GM12878 (cell line): ENCODE measurements at regions not wholly inside any gene's neighbourhood (a gene's known extent, or its start where the extent isn't known, plus 50 kb on each side); places are given as distances from the start of the nearest gene placed in this dataset.

Experiments
- ATAC-seq: fragments of 200-7000 bp; cut with Tn5 transposase; 3 replicates; pipeline ENCODE4 v1.9.1; 2020; ENCODE audit warnings: mild to moderate bottlenecking, moderate library complexity
- BruUV-seq: library from RNA; stranded (reverse); fragments of 400-500 nt; replicated peaks from 2 replicates; lab custom pipeline; 2021; lab: Mats Ljungman, UMichigan
- CTCF ChIA-PET: fragments of 300-600 bp; sonication (Branson Sonifier 250); formaldehyde crosslinking; extraction: SDS; loops from one replicate; lab custom pipeline; 2021; ENCODE audit warnings: inconsistent platforms; lab: Yijun Ruan, JAX
- POLR2A ChIA-PET: fragments of 350-600 bp; formaldehyde crosslinking; extraction: SDS; loops from one replicate; lab custom pipeline; 2021; ENCODE audit warnings: inconsistent platforms; lab: Charles Lee
- RAD21 ChIA-PET: fragments of 300-600 bp; sonication (Branson Sonifier 250); formaldehyde crosslinking; loops from one replicate; lab custom pipeline; 2023; ENCODE audit warnings: antibody characterized with exemption; ENCODE audit not compliant: unreplicated experiment; lab: Charles Lee
- SMC1A ChIA-PET: fragments of 300-600 bp; sonication (Branson Sonifier 250); formaldehyde crosslinking; loops from one replicate; lab custom pipeline; 2023; ENCODE audit not compliant: unreplicated experiment, uncharacterized antibody; lab: Charles Lee
- DNase-seq: peaks from one replicate; pipeline ENCODE4 v3.0.0-alpha.2; 2011; ENCODE audit warnings: low read depth, low spot score
- FAIRE-seq: peaks from 3 replicates; lab custom pipeline; 2011; peaks lifted over from hg19 to GRCh38; lab: Jason Lieb, UNC
- H2AFZ ChIP-seq: 2 replicates; pipeline ENCODE4 v1.6.0; 2011; ENCODE audit warnings: low read depth, low read length, control low read depth; ENCODE audit not compliant: control insufficient read depth
- H3K27ac ChIP-seq: 2 replicates; pipeline ENCODE4 v1.5.1; 2011; ENCODE audit warnings: control low read depth; ENCODE audit not compliant: control insufficient read depth, insufficient read depth
- H3K27me3 ChIP-seq, 2 experiments: replicated peaks in 1 of 2; 2 replicates each; pipeline versions ENCODE4 v1.6.0 to v1.6.1; 2011; ENCODE audit warnings: low read length in 1 of 2; ENCODE audit not compliant: control insufficient read depth in 2 of 2, insufficient read depth in 2 of 2
- H3K36me3 ChIP-seq, 2 experiments: 2 replicates each; pipeline ENCODE4 v1.5.1; 2011; ENCODE audit warnings: low read length in 1 of 2; ENCODE audit not compliant: control insufficient read depth in 2 of 2, insufficient read depth in 2 of 2
- H3K4me1 ChIP-seq: 2 replicates; pipeline ENCODE4 v1.6.1; 2011; ENCODE audit warnings: mild to moderate bottlenecking, low read length, moderate library complexity, mixed read lengths; ENCODE audit not compliant: control insufficient read depth, insufficient read depth
- H3K4me2 ChIP-seq: 2 replicates; pipeline ENCODE4 v1.6.0; 2011; ENCODE audit warnings: control low read depth; ENCODE audit not compliant: control insufficient read depth, insufficient read depth
- H3K4me3 ChIP-seq: fragments of 200-600 bp; sonication (generic); 2 replicates; pipeline ENCODE4 v1.5.1; 2016
- H3K79me2 ChIP-seq: 2 replicates; pipeline ENCODE4 v1.6.0; 2011; ENCODE audit warnings: low read length; ENCODE audit not compliant: control insufficient read depth, insufficient read depth
- H3K9ac ChIP-seq: 2 replicates; pipeline ENCODE4 v1.8.0; 2011; ENCODE audit warnings: low read length, control low read depth, mixed read lengths; ENCODE audit not compliant: control insufficient read depth, insufficient read depth
- H3K9me3 ChIP-seq: replicated peaks from 3 replicates; pipeline ENCODE4 v1.5.1; 2011; ENCODE audit warnings: mild to moderate bottlenecking, low read length; ENCODE audit not compliant: control insufficient read depth, insufficient read depth
- H4K20me1 ChIP-seq: 2 replicates; pipeline ENCODE4 v1.6.0; 2011; ENCODE audit not compliant: control insufficient read depth, insufficient read depth
- IKZF1 ChIP-seq: fragments of 450-650 bp; conservative IDR thresholded peaks from 2 replicates; pipeline ENCODE4 v1.6.1; 2017; ENCODE audit warnings: antibody characterized with exemption, mild to moderate bottlenecking
- MEF2B ChIP-seq: fragments of 450-650 bp; IDR thresholded peaks from 2 replicates; pipeline ENCODE4 v1.6.1; 2018; ENCODE audit warnings: mild to moderate bottlenecking, moderate library complexity; ENCODE audit not compliant: partially characterized antibody, poor library complexity, severe bottlenecking
- NR2C2 ChIP-seq: IDR thresholded peaks from 2 replicates; pipeline ENCODE4 v1.6.1; 2011; ENCODE audit warnings: borderline replicate concordance, low read depth; ENCODE audit not compliant: control insufficient read depth, insufficient read length
- YBX1 ChIP-seq: fragments of 450-650 bp; IDR thresholded peaks from 2 replicates; pipeline ENCODE4 v1.6.1; 2016; ENCODE audit warnings: antibody characterized with exemption
- WGBS: methylation state at CpG from one replicate; pipeline ENCODE4 v1.1.6; 2016; ENCODE audit warnings: low lambda C conversion rate; ENCODE audit not compliant: insufficient replicate concordance, insufficient coverage; ENCODE audit errors: missing lambda C conversion rate; 5-methylcytosine and 5-hydroxymethylcytosine counted together
- in situ Hi-C: fragments of 300-500 bp; cut with MboI; formaldehyde crosslinking; loops from 9 replicates; pipeline ENCODE4 v1.14.3; 2018; ENCODE audit warnings: mixed read lengths
- intact Hi-C: fragments of 100-400 bp; cut with micrococcal nuclease; formaldehyde crosslinking; loops from one replicate; pipeline ENCODE4 v1.14.2; 2022; ENCODE audit not compliant: unreplicated experiment
- TF ChIP-seq, protein P1 (sequence below), 3 experiments: IDR thresholded peaks in 2 of 3; conservative IDR thresholded peaks in 1 of 3; 2 replicates each; pipeline ENCODE4 v1.5.1; 2011; ENCODE audit warnings: low read depth in 3 of 3, low read length in 3 of 3, mild to moderate bottlenecking in 3 of 3, control low read depth in 2 of 3, moderate library complexity in 2 of 3, inconsistent platforms in 1 of 3, mixed read lengths in 1 of 3; ENCODE audit not compliant: control insufficient read depth in 2 of 3, insufficient read depth in 1 of 3; ENCODE audit errors: extremely low read depth in 1 of 3

GRCh38 chr2:8548065-8548618 is 133.7 kb upstream of the ID2 start:
- no peak overlapping the region for H3K9ac ChIP-seq
- TF ChIP-seq MEF2B (peak; percentile 57), IKZF1 (0 out of 2 replicates have a peak, but pooled peaks have one; percentile 10), YBX1 (no peak)
- TF ChIP-seq, all 136 proteins: peak for 2
- SMC1A ChIA-PET: interaction anchor here (0.8 to 6.8 kb wide), 5 partner anchors 25 to 139 kb away, joined by 3 to 67 read pairs (median 4); partner anchors contain the start of gene ID2
- no peak overlapping the region for H3K27ac ChIP-seq
- intact Hi-C loops (loop anchor here (5.0 kb wide), 1 partner anchor 79 kb away; no protein-coding TSS in a partner anchor), in situ Hi-C loops (no loop called here)
- RAD21 ChIA-PET: interaction anchor here (0.8 to 2.3 kb wide), 3 partner anchors 27 to 248 kb away, joined by 3 to 9 read pairs (median 5); no protein-coding TSS in a partner anchor
- DNase-seq: no peak
- BruUV-seq: no TSS peak
- no peaks in the 10 kb centered on the region for H4K20me1 ChIP-seq
- H3K4me3 ChIP-seq: no peak overlapping the region
- no peak for FAIRE-seq
- no peaks in the 10 kb centered on the region for H3K27me3 ChIP-seq
- no peak overlapping the region for H2AFZ ChIP-seq
- H3K79me2 ChIP-seq: no peaks in the 10 kb centered on the region
- H3K4me2 ChIP-seq: no peak overlapping the region
- H3K4me1 ChIP-seq: peaks cover 46% of the 10 kb centered on the region
- POLR2A ChIA-PET: interaction anchor here (0.8 to 2.2 kb wide), 5 partner anchors 9 to 134 kb away, joined by 3 to 7 read pairs (median 4); partner anchors contain the start of gene ID2
- 68% methylated on average over 9 of the region's 9 CpGs for WGBS
- CTCF ChIA-PET: no interaction called here
- no peak for ATAC-seq
- no peaks in the 10 kb centered on the region for H3K9me3 ChIP-seq
- no peaks in the 10 kb centered on the region for H3K36me3 ChIP-seq

DNA sequence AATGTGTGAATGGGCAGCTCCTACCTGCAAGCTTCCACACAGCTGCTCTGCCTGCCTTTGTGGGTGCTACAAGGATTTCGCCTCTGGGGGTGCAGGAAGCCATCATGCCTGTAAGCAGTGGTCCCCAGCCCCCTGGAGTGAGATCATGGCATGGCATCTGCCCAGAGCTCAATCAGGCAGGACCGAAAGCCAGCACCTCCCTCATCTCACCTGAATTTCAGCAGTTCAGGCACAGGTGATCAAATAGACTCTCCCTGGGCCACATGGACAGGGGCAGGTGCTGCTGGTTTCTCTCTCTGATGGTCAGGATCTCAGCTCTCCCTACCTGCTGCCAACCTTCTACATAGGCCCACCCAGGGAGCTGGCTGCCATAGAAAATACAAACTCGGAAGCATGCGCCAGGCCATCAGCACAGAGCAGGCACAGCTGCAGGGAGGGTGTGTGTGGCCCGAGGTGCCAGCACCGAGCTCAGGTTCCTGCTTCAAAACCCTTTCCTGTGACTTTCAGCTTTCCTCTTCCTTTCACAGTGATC is 133.2 kb upstream of the ID2 start:
- POLR2A ChIA-PET: interaction anchor here (0.8 to 2.2 kb wide), 6 partner anchors 10 to 133 kb away, joined by 3 to 7 read pairs (median 4); partner anchors contain the start of gene ID2
- no peaks in the 10 kb centered on the region for H3K36me3 ChIP-seq
- FAIRE-seq (no peak), DNase-seq (no peak), ATAC-seq (no peak)
- no peak overlapping the region for H2AFZ ChIP-seq
- no peaks in the 10 kb centered on the region for H3K27me3 ChIP-seq
- BruUV-seq: no TSS peak
- no peaks in the 10 kb centered on the region for H3K79me2 ChIP-seq
- H4K20me1 ChIP-seq: no peaks in the 10 kb centered on the region
- H3K27ac ChIP-seq: no peak overlapping the region
- H3K4me2 ChIP-seq: no peak overlapping the region
- intact Hi-C loops (loop anchor here (5.0 kb wide), 1 partner anchor 79 kb away; no protein-coding TSS in a partner anchor), in situ Hi-C loops (no loop called here)
- SMC1A ChIA-PET: interaction anchor here (0.8 to 6.8 kb wide), 6 partner anchors 11 to 140 kb away, joined by 3 to 67 read pairs (median 4); partner anchors contain the start of gene ID2
- no peaks in the 10 kb centered on the region for H3K9me3 ChIP-seq
- CTCF ChIA-PET: interaction anchor here (0.7 kb wide), 1 partner anchor 9 kb away, joined by 3 read pairs; no protein-coding TSS in a partner anchor
- WGBS: 55% methylated on average over 6 of the region's 6 CpGs
- RAD21 ChIA-PET: interaction anchor here (0.8 to 2.3 kb wide), 6 partner anchors 26 to 248 kb away, joined by 3 to 9 read pairs (median 4); partner anchors contain the start of gene ID2
- peaks cover 42% of the 10 kb centered on the region for H3K4me1 ChIP-seq
- TF ChIP-seq, protein P1, sequence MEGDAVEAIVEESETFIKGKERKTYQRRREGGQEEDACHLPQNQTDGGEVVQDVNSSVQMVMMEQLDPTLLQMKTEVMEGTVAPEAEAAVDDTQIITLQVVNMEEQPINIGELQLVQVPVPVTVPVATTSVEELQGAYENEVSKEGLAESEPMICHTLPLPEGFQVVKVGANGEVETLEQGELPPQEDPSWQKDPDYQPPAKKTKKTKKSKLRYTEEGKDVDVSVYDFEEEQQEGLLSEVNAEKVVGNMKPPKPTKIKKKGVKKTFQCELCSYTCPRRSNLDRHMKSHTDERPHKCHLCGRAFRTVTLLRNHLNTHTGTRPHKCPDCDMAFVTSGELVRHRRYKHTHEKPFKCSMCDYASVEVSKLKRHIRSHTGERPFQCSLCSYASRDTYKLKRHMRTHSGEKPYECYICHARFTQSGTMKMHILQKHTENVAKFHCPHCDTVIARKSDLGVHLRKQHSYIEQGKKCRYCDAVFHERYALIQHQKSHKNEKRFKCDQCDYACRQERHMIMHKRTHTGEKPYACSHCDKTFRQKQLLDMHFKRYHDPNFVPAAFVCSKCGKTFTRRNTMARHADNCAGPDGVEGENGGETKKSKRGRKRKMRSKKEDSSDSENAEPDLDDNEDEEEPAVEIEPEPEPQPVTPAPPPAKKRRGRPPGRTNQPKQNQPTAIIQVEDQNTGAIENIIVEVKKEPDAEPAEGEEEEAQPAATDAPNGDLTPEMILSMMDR (IDR thresholded peaks at IDR 0.05 in 2 of 3, conservative IDR thresholded peaks at IDR 0.05 in 1 of 3; ENCODE audit: control insufficient read depth in 2 of 3, extremely low read depth in 1 of 3, insufficient read depth in 1 of 3, low read depth in 3 of 3, low read length in 3 of 3): peak in 2 of 3 experiments; percentile 5 to 6; a peak in 1 of 6 replicates
- no peak for TF ChIP-seq NR2C2
- TF ChIP-seq, all 136 proteins: peak for 1
- H3K9ac ChIP-seq: no peak overlapping the region
- no peak overlapping the region for H3K4me3 ChIP-seq
